GM12878 (cell line): ENCODE measurements at regions not wholly inside any gene's neighbourhood (a gene's known extent, or its start where the extent isn't known, plus 50 kb on each side); places are given as distances from the start of the nearest gene placed in this dataset.

Source experiments
- ATAC-seq: fragments of 200-7000 bp; cut with Tn5 transposase; 3 replicates; pipeline ENCODE4 v1.9.1; 2020; ENCODE audit warnings: mild to moderate bottlenecking, moderate library complexity
- BruUV-seq: library from RNA; stranded (reverse); fragments of 400-500 nt; replicated peaks from 2 replicates; lab custom pipeline; 2021; lab: Mats Ljungman, UMichigan
- CTCF ChIA-PET: fragments of 300-600 bp; sonication (Branson Sonifier 250); formaldehyde crosslinking; extraction: SDS; loops from one replicate; lab custom pipeline; 2021; ENCODE audit warnings: inconsistent platforms; lab: Yijun Ruan, JAX
- POLR2A ChIA-PET: fragments of 350-600 bp; formaldehyde crosslinking; extraction: SDS; loops from one replicate; lab custom pipeline; 2021; ENCODE audit warnings: inconsistent platforms; lab: Charles Lee
- RAD21 ChIA-PET: fragments of 300-600 bp; sonication (Branson Sonifier 250); formaldehyde crosslinking; loops from one replicate; lab custom pipeline; 2023; ENCODE audit warnings: antibody characterized with exemption; ENCODE audit not compliant: unreplicated experiment; lab: Charles Lee
- SMC1A ChIA-PET: fragments of 300-600 bp; sonication (Branson Sonifier 250); formaldehyde crosslinking; loops from one replicate; lab custom pipeline; 2023; ENCODE audit not compliant: unreplicated experiment, uncharacterized antibody; lab: Charles Lee
- DNase-seq: peaks from one replicate; pipeline ENCODE4 v3.0.0-alpha.2; 2011; ENCODE audit warnings: low read depth, low spot score
- FAIRE-seq: peaks from 3 replicates; lab custom pipeline; 2011; peaks lifted over from hg19 to GRCh38; lab: Jason Lieb, UNC
- H2AFZ ChIP-seq: 2 replicates; pipeline ENCODE4 v1.6.0; 2011; ENCODE audit warnings: low read depth, low read length, control low read depth; ENCODE audit not compliant: control insufficient read depth
- H3K27ac ChIP-seq: 2 replicates; pipeline ENCODE4 v1.5.1; 2011; ENCODE audit warnings: control low read depth; ENCODE audit not compliant: control insufficient read depth, insufficient read depth
- H3K27me3 ChIP-seq, 2 experiments: replicated peaks in 1 of 2; 2 replicates each; pipeline versions ENCODE4 v1.6.0 to v1.6.1; 2011; ENCODE audit warnings: low read length in 1 of 2; ENCODE audit not compliant: control insufficient read depth in 2 of 2, insufficient read depth in 2 of 2
- H3K36me3 ChIP-seq, 2 experiments: 2 replicates each; pipeline ENCODE4 v1.5.1; 2011; ENCODE audit warnings: low read length in 1 of 2; ENCODE audit not compliant: control insufficient read depth in 2 of 2, insufficient read depth in 2 of 2
- H3K4me1 ChIP-seq: 2 replicates; pipeline ENCODE4 v1.6.1; 2011; ENCODE audit warnings: mild to moderate bottlenecking, low read length, moderate library complexity, mixed read lengths; ENCODE audit not compliant: control insufficient read depth, insufficient read depth
- H3K4me2 ChIP-seq: 2 replicates; pipeline ENCODE4 v1.6.0; 2011; ENCODE audit warnings: control low read depth; ENCODE audit not compliant: control insufficient read depth, insufficient read depth
- H3K4me3 ChIP-seq: fragments of 200-600 bp; sonication (generic); 2 replicates; pipeline ENCODE4 v1.5.1; 2016
- H3K79me2 ChIP-seq: 2 replicates; pipeline ENCODE4 v1.6.0; 2011; ENCODE audit warnings: low read length; ENCODE audit not compliant: control insufficient read depth, insufficient read depth
- H3K9ac ChIP-seq: 2 replicates; pipeline ENCODE4 v1.8.0; 2011; ENCODE audit warnings: low read length, control low read depth, mixed read lengths; ENCODE audit not compliant: control insufficient read depth, insufficient read depth
- H3K9me3 ChIP-seq: replicated peaks from 3 replicates; pipeline ENCODE4 v1.5.1; 2011; ENCODE audit warnings: mild to moderate bottlenecking, low read length; ENCODE audit not compliant: control insufficient read depth, insufficient read depth
- H4K20me1 ChIP-seq: 2 replicates; pipeline ENCODE4 v1.6.0; 2011; ENCODE audit not compliant: control insufficient read depth, insufficient read depth
- BHLHE40 ChIP-seq, 2 experiments: fragments of 450-650 bp in 1 of 2; IDR thresholded peaks; 2 replicates each; pipeline ENCODE4 v1.6.1; 2011 to 2017; ENCODE audit warnings: low read depth in 2 of 2, borderline replicate concordance in 1 of 2, improper control_type of control experiment in 1 of 2, low read length in 1 of 2, mild to moderate bottlenecking in 1 of 2
- DPF2 ChIP-seq: fragments of 450-650 bp; IDR thresholded peaks from 2 replicates; pipeline ENCODE4 v1.6.1; 2017; ENCODE audit warnings: mild to moderate bottlenecking
- EZH2 ChIP-seq: IDR thresholded peaks from 2 replicates; pipeline ENCODE4 v1.6.1; 2012; ENCODE audit warnings: low read depth, mild to moderate bottlenecking, control low read depth, inconsistent platforms, low read length, borderline replicate concordance; ENCODE audit not compliant: control insufficient read depth
- HDGF ChIP-seq: fragments of 450-650 bp; IDR thresholded peaks from 2 replicates; pipeline ENCODE4 v1.6.1; 2016; ENCODE audit warnings: antibody characterized with exemption
- IRF3 ChIP-seq: fragments of 450-650 bp; IDR thresholded peaks from 2 replicates; pipeline ENCODE4 v1.6.1; 2014; ENCODE audit warnings: mild to moderate bottlenecking
- MTA2 ChIP-seq: fragments of 450-650 bp; IDR thresholded peaks from 2 replicates; pipeline ENCODE4 v1.6.1; 2016; ENCODE audit warnings: low read depth, mild to moderate bottlenecking, moderate library complexity
- NR2C2 ChIP-seq: IDR thresholded peaks from 2 replicates; pipeline ENCODE4 v1.6.1; 2011; ENCODE audit warnings: borderline replicate concordance, low read depth; ENCODE audit not compliant: control insufficient read depth, insufficient read length
- PBX3 ChIP-seq: IDR thresholded peaks from 2 replicates; pipeline ENCODE4 v1.6.1; 2011; ENCODE audit warnings: mild to moderate bottlenecking, low read depth, low read length, moderate library complexity; ENCODE audit not compliant: insufficient replicate concordance
- POLR2AphosphoS5 ChIP-seq: IDR thresholded peaks from 2 replicates; pipeline ENCODE4 v1.6.1; 2011; ENCODE audit warnings: mild to moderate bottlenecking, low read length, inconsistent platforms
- SMC3 ChIP-seq: IDR thresholded peaks from 2 replicates; pipeline ENCODE4 v1.6.1; 2011; ENCODE audit warnings: low read length, improper control_type of control experiment, borderline replicate concordance
- SP1 ChIP-seq: IDR thresholded peaks from one replicate; pipeline ENCODE4 v1.6.1; 2011; ENCODE audit warnings: low read depth, low read length
- ZNF217 ChIP-seq: fragments of 450-650 bp; IDR thresholded peaks from 2 replicates; pipeline ENCODE4 v1.6.1; 2017; ENCODE audit warnings: antibody characterized with exemption, mild to moderate bottlenecking
- ZNF24 ChIP-seq: fragments of 450-650 bp; IDR thresholded peaks from 2 replicates; pipeline ENCODE4 v1.6.1; 2017; ENCODE audit warnings: antibody characterized with exemption, mild to moderate bottlenecking
- WGBS: methylation state at CpG from one replicate; pipeline ENCODE4 v1.1.6; 2016; ENCODE audit warnings: low lambda C conversion rate; ENCODE audit not compliant: insufficient replicate concordance, insufficient coverage; ENCODE audit errors: missing lambda C conversion rate; 5-methylcytosine and 5-hydroxymethylcytosine counted together
- in situ Hi-C: fragments of 300-500 bp; cut with MboI; formaldehyde crosslinking; loops from 9 replicates; pipeline ENCODE4 v1.14.3; 2018; ENCODE audit warnings: mixed read lengths
- intact Hi-C: fragments of 100-400 bp; cut with micrococcal nuclease; formaldehyde crosslinking; loops from one replicate; pipeline ENCODE4 v1.14.2; 2022; ENCODE audit not compliant: unreplicated experiment
- TF ChIP-seq, protein P1 (sequence below): fragments of 450-650 bp; IDR thresholded peaks from 2 replicates; pipeline ENCODE4 v1.6.1; 2016; ENCODE audit warnings: mild to moderate bottlenecking
- TF ChIP-seq, protein P2 (sequence below): fragments of 450-650 bp; formaldehyde crosslinking; IDR thresholded peaks from 2 replicates; pipeline ENCODE4 v1.4.0; 2020; ENCODE audit warnings: mild to moderate bottlenecking, moderate library complexity

GRCh38 chr1:99474350-99474893 is 171.5 kb upstream of the PALMD start (continued):
- TF ChIP-seq, protein P1, sequence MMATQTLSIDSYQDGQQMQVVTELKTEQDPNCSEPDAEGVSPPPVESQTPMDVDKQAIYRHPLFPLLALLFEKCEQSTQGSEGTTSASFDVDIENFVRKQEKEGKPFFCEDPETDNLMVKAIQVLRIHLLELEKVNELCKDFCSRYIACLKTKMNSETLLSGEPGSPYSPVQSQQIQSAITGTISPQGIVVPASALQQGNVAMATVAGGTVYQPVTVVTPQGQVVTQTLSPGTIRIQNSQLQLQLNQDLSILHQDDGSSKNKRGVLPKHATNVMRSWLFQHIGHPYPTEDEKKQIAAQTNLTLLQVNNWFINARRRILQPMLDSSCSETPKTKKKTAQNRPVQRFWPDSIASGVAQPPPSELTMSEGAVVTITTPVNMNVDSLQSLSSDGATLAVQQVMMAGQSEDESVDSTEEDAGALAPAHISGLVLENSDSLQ: no peak
- no peak for TF ChIP-seq HDGF
- no peak for TF ChIP-seq EZH2

- Histone ChIP-seq H3K4me2 (no peak overlapping the region), H3K4me1 (no peaks in the 10 kb centered on the region), H3K27me3 (no peaks in the 10 kb centered on the region), H3K9me3 (no peaks in the 10 kb centered on the region), H3K27ac (no peak overlapping the region), H3K4me3 (no peak overlapping the region), H3K79me2 (no peaks in the 10 kb centered on the region), H3K9ac (no peak overlapping the region), H4K20me1 (no peaks in the 10 kb centered on the region), H2AFZ (no peak overlapping the region), H3K36me3 (no peaks in the 10 kb centered on the region)
- DNase-seq (no peak), FAIRE-seq (no peak), ATAC-seq (no peak)
- CTCF ChIA-PET: interaction anchor here (1.2 kb wide), 1 partner anchor 295 kb away, joined by 3 read pairs; no protein-coding TSS in a partner anchor
- POLR2A ChIA-PET: no interaction called here
- BruUV-seq: no TSS peak
- intact Hi-C loops: no loop called here
- in situ Hi-C loops: loop anchor here (10.0 to 25.0 kb wide), 2 partner anchors 301 to 689 kb away; no protein-coding TSS in a partner anchor
- SMC1A ChIA-PET: no interaction called here
- RAD21 ChIA-PET: no interaction called here
- 0% methylated on average over 3 of the region's 3 CpGs for WGBS
- TF ChIP-seq IRF3 (no peak), ZNF217 (no peak), SMC3 (no peak), DPF2 (no peak), SP1 (no peak), NR2C2 (no peak), POLR2AphosphoS5 (no peak), ZNF24 (no peak), PBX3 (no peak), MTA2 (no peak), BHLHE40 (IDR thresholded peaks at IDR 0.05; ENCODE audit: borderline replicate concordance in 1 of 2, low read depth in 2 of 2, low read length in 1 of 2) (no peak)
- TF ChIP-seq, protein P1: no peak
- TF ChIP-seq, protein P2, sequence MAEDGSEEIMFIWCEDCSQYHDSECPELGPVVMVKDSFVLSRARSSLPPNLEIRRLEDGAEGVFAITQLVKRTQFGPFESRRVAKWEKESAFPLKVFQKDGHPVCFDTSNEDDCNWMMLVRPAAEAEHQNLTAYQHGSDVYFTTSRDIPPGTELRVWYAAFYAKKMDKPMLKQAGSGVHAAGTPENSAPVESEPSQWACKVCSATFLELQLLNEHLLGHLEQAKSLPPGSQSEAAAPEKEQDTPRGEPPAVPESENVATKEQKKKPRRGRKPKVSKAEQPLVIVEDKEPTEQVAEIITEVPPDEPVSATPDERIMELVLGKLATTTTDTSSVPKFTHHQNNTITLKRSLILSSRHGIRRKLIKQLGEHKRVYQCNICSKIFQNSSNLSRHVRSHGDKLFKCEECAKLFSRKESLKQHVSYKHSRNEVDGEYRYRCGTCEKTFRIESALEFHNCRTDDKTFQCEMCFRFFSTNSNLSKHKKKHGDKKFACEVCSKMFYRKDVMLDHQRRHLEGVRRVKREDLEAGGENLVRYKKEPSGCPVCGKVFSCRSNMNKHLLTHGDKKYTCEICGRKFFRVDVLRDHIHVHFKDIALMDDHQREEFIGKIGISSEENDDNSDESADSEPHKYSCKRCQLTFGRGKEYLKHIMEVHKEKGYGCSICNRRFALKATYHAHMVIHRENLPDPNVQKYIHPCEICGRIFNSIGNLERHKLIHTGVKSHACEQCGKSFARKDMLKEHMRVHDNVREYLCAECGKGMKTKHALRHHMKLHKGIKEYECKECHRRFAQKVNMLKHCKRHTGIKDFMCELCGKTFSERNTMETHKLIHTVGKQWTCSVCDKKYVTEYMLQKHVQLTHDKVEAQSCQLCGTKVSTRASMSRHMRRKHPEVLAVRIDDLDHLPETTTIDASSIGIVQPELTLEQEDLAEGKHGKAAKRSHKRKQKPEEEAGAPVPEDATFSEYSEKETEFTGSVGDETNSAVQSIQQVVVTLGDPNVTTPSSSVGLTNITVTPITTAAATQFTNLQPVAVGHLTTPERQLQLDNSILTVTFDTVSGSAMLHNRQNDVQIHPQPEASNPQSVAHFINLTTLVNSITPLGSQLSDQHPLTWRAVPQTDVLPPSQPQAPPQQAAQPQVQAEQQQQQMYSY: no peak
Measured at GRCh38 chr1:99476058-99476457, 169.9 kb upstream of the PALMD start.
